ENCODE measurements at regions not wholly inside any gene's neighbourhood (a gene's known extent, or its start where the extent isn't known, plus 50 kb on each side); places are given as distances from the start of the nearest gene placed in this dataset.

DNA sequence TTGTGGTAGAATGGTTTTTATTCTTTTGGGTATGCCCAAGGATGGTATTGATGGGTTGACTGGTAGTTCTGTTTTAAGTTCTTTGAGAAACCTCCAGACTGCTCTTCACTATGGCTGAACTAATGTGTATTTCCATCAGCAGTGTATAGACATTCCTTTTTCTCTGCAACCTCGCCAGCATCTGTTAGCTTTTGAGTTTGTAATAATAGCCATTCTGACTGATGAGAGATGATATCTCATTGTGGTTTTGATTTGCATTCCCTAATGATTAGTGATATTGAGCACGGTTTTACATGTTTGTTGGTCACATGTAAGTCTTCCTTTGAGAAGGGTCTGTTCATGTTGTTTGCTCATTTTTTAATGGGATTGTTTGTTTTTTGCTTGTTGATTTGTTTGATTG, 1348.7 kb upstream of the NXPH2 start:
- Histone ChIP-seq H3K4ac (ENCODE audit: low read depth, low read length) (no peak overlapping the region), H4K91ac (ENCODE audit: insufficient read length, low read depth, low read length) (no peak overlapping the region), H4K8ac (replicated peaks; ENCODE audit: insufficient read length, low read depth, low read length) (no peak overlapping the region), H3K4me2 (ENCODE audit: insufficient read depth, insufficient read length, low read length) (no peak overlapping the region), H3K79me1 (ENCODE audit: insufficient read depth, low read depth, low read length, poor library complexity, severe bottlenecking) (no peaks in the 10 kb centered on the region), H2BK12ac (ENCODE audit: insufficient read length, low read depth, low read length) (no peak overlapping the region), H3K4me1 (ENCODE audit: insufficient read depth, low read length) (no peaks in the 10 kb centered on the region), H3K79me2 (ENCODE audit: insufficient read depth, low read length) (no peaks in the 10 kb centered on the region), H3K18ac (ENCODE audit: insufficient read length, low read depth, low read length) (no peak overlapping the region), H2AK5ac (ENCODE audit: insufficient read length, low read length) (no peak overlapping the region), H2AFZ (ENCODE audit: low read length) (no peak overlapping the region), H3K9me3 (ENCODE audit: control insufficient read depth, low read depth, low read length) (no peaks in the 10 kb centered on the region), H2BK15ac (ENCODE audit: low read depth, low read length) (no peak overlapping the region), H3K27me3 (ENCODE audit: insufficient read depth, low read length) (no peaks in the 10 kb centered on the region), H3K23ac (ENCODE audit: insufficient read length, low read depth, low read length) (no peak overlapping the region), H4K20me1 (ENCODE audit: control insufficient read depth, insufficient read depth, insufficient read length) (no peaks in the 10 kb centered on the region), H3K9ac (ENCODE audit: extremely low read depth, insufficient read length, low read length) (no peak overlapping the region), H3K56ac (ENCODE audit: insufficient read length, low read depth, low read length) (no peak overlapping the region), H3T11ph (ENCODE audit: low read length) (no peak overlapping the region), H2BK20ac (ENCODE audit: low read depth, low read length, poor library complexity, severe bottlenecking) (no peak overlapping the region), H3K23me2 (ENCODE audit: insufficient read length, low read depth, low read length, poor library complexity, severe bottlenecking) (no peaks in the 10 kb centered on the region), H3K14ac (ENCODE audit: insufficient read depth, low read length) (no peak overlapping the region), H3K27ac (ENCODE audit: insufficient read length, low read depth, low read length) (no peak overlapping the region), H2BK5ac (ENCODE audit: insufficient read length, low read length) (no peak overlapping the region), H4K5ac (ENCODE audit: insufficient read length, low read depth, low read length) (no peak overlapping the region), H2BK120ac (ENCODE audit: low read depth, low read length, poor library complexity, severe bottlenecking) (no peak overlapping the region)
- no peaks in the 10 kb centered on the region; a peak in 1 of 7 replicates for H3K36me3 Mint-ChIP-seq (ENCODE audit: insufficient read depth in 1 of 3, low read depth in 3 of 3)
- H3K4me1 Mint-ChIP-seq, result no peaks in the 10 kb centered on the region
- TF ChIP-seq, protein P1, sequence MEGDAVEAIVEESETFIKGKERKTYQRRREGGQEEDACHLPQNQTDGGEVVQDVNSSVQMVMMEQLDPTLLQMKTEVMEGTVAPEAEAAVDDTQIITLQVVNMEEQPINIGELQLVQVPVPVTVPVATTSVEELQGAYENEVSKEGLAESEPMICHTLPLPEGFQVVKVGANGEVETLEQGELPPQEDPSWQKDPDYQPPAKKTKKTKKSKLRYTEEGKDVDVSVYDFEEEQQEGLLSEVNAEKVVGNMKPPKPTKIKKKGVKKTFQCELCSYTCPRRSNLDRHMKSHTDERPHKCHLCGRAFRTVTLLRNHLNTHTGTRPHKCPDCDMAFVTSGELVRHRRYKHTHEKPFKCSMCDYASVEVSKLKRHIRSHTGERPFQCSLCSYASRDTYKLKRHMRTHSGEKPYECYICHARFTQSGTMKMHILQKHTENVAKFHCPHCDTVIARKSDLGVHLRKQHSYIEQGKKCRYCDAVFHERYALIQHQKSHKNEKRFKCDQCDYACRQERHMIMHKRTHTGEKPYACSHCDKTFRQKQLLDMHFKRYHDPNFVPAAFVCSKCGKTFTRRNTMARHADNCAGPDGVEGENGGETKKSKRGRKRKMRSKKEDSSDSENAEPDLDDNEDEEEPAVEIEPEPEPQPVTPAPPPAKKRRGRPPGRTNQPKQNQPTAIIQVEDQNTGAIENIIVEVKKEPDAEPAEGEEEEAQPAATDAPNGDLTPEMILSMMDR (conservative IDR thresholded peaks at IDR 0.05), result no peak
- H3K9me3 Mint-ChIP-seq, result no peaks in the 10 kb centered on the region
- H3K27ac Mint-ChIP-seq, result no peak overlapping the region
- no peak overlapping the region for H3K4me3 Mint-ChIP-seq
- no peak for DNase-seq
- no CpG with 5 or more reads among the region's 2 CpGs for WGBS (ENCODE audit: extremely low coverage, insufficient read length, low lambda C conversion rate)
- H3K27me3 Mint-ChIP-seq (ENCODE audit: low read depth), result no peaks in the 10 kb centered on the region
